OCI-LY3 (cell line): ENCODE measurements at regions not wholly inside any gene's neighbourhood (a gene's known extent, or its start where the extent isn't known, plus 50 kb on each side); places are given as distances from the start of the nearest gene placed in this dataset.
A peak's percentile ranks its signal among the peaks of the same experiment; 100 is the strongest.

Source experiments
- H2AFZ ChIP-seq: fragments of 200-600, 300-600 bp; shearing (Covaris generic); 2 replicates; pipeline ENCODE4 v1.6.0; 2014; ENCODE audit warnings: antibody characterized with exemption, low read depth, low read length
- H3K27ac ChIP-seq: fragments of 200-600, 300-600 bp; sonication (generic); 2 replicates; pipeline ENCODE4 v1.5.1; 2014; ENCODE audit warnings: mild to moderate bottlenecking, low read length, moderate library complexity, mixed read lengths
- H3K27me3 ChIP-seq: fragments of 200-600, 300-600 bp; sonication (generic); 2 replicates; pipeline ENCODE4 v1.6.1; 2014; ENCODE audit warnings: low read depth, low read length, mixed read lengths
- H3K36me3 ChIP-seq: fragments of 200-600, 300-600 bp; sonication (generic); replicated peaks from 2 replicates; pipeline ENCODE3; 2014; ENCODE audit warnings: low read depth, low read length, mixed read lengths
- H3K4me1 ChIP-seq: fragments of 300-600, 200-600 bp; sonication (generic); 2 replicates; pipeline ENCODE4 v1.6.1; 2014; ENCODE audit warnings: low read length, mixed read lengths
- H3K4me2 ChIP-seq: fragments of 200-600, 300-600 bp; sonication (generic); 2 replicates; pipeline ENCODE4 v1.6.1; 2014; ENCODE audit warnings: low read length, mixed read lengths
- H3K4me3 ChIP-seq: fragments of 300-600, 200-600 bp; sonication (generic); 2 replicates; pipeline ENCODE4 v1.5.1; 2014; ENCODE audit warnings: antibody characterized with exemption, mild to moderate bottlenecking, low read length, moderate library complexity
- H3K79me2 ChIP-seq: fragments of 300-600, 200-600 bp; shearing (Covaris generic); 2 replicates; pipeline ENCODE4 v1.6.1; 2014; ENCODE audit warnings: mild to moderate bottlenecking, low read length, mixed read lengths
- H3K9ac ChIP-seq: fragments of 300-600, 200-600 bp; shearing (Covaris generic); 2 replicates; pipeline ENCODE4 v1.6.0; 2014; ENCODE audit warnings: mild to moderate bottlenecking, low read length, moderate library complexity
- H3K9me3 ChIP-seq: fragments of 200-600, 300-600 bp; shearing (Covaris generic); 2 replicates; pipeline ENCODE4 v1.6.1; 2014; ENCODE audit warnings: low read length, mixed read lengths; ENCODE audit not compliant: insufficient read depth
- H4K20me1 ChIP-seq: fragments of 200-600, 300-600 bp; sonication (generic); 2 replicates; pipeline ENCODE4 v1.6.1; 2016; ENCODE audit warnings: low read length, mixed read lengths; ENCODE audit not compliant: insufficient read depth
- CTCF ChIP-seq: fragments of 200-600, 300-600 bp; sonication (generic); IDR thresholded peaks from 2 replicates; pipeline ENCODE4 v1.5.1; 2014; ENCODE audit warnings: antibody characterized with exemption, low read length, low read depth
- EZH2phosphoT487 ChIP-seq: fragments of 200-600 bp; shearing (Covaris generic); IDR thresholded peaks from 2 replicates; pipeline ENCODE4 v1.6.1; 2018; ENCODE audit warnings: antibody characterized with exemption, mixed run types, low read depth

- no peak for TF ChIP-seq CTCF
- no peak for TF ChIP-seq EZH2phosphoT487
- Histone ChIP-seq H3K4me3 (no peak overlapping the region), H3K4me1 (peaks cover 13% of the 10 kb centered on the region), H3K79me2 (no peaks in the 10 kb centered on the region), H3K9me3 (no peaks in the 10 kb centered on the region), H3K4me2 (no peak overlapping the region), H3K27me3 (no peaks in the 10 kb centered on the region), H4K20me1 (no peaks in the 10 kb centered on the region), H3K27ac (no peak overlapping the region), H3K9ac (no peak overlapping the region), H3K36me3 (no peaks in the 10 kb centered on the region), H2AFZ (0 out of 2 replicates have a peak overlapping the region, but pooled peaks have one; percentile 51)
Observed at GRCh38 chr18:41146301-41146700, 808.7 kb upstream of the PIK3C3 start.

DNA sequence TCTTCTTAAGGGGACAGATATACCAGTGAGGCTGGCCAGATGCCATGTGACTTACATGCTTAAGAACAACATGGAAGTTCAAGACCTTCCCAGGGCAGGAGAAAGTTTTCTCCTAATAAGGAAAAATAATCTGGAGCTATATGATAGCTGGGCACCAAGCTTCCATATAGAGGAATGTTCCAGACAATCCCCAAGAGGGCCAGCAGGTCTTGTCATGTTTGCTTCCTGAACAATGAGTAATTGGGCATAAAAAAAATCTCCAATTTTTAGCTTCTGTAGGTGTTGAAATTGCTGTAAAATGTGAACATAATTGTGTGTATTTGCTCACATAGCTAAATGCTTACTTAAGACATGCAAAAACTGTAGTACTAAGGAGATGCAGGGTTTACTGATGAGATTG is 809.5 kb upstream of the PIK3C3 start:
- H3K4me1 ChIP-seq, result peaks cover 9% of the 10 kb centered on the region
- H3K27me3 ChIP-seq, result no peaks in the 10 kb centered on the region
- H3K79me2 ChIP-seq, result no peaks in the 10 kb centered on the region
- H3K36me3 ChIP-seq, result no peaks in the 10 kb centered on the region
- H3K9me3 ChIP-seq, result no peaks in the 10 kb centered on the region
- no peak overlapping the region for H3K27ac ChIP-seq
- no peak overlapping the region for H3K4me3 ChIP-seq
- H3K9ac ChIP-seq, result no peak overlapping the region
- no peak overlapping the region for H2AFZ ChIP-seq
- no peak for TF ChIP-seq EZH2phosphoT487
- TF ChIP-seq CTCF, result no peak
- H3K4me2 ChIP-seq, result no peak overlapping the region
- no peaks in the 10 kb centered on the region for H4K20me1 ChIP-seq

GRCh38 chr18:41144441-41144840 is 810.6 kb upstream of the PIK3C3 start:
- Histone ChIP-seq H3K27me3 (no peaks in the 10 kb centered on the region), H3K4me1 (no peaks in the 10 kb centered on the region), H3K36me3 (no peaks in the 10 kb centered on the region), H3K27ac (no peak overlapping the region), H2AFZ (no peak overlapping the region), H3K4me3 (no peak overlapping the region), H3K79me2 (no peaks in the 10 kb centered on the region), H3K4me2 (no peak overlapping the region), H4K20me1 (no peaks in the 10 kb centered on the region), H3K9me3 (no peaks in the 10 kb centered on the region), H3K9ac (no peak overlapping the region)
- TF ChIP-seq EZH2phosphoT487 (no peak), CTCF (no peak)

- H3K27me3 ChIP-seq, result no peaks in the 10 kb centered on the region
- H4K20me1 ChIP-seq, result no peaks in the 10 kb centered on the region
- no peak overlapping the region for H2AFZ ChIP-seq
- H3K27ac ChIP-seq, result no peak overlapping the region
- H3K4me1 ChIP-seq, result no peaks in the 10 kb centered on the region
- no peak overlapping the region for H3K4me2 ChIP-seq
- H3K36me3 ChIP-seq, result no peaks in the 10 kb centered on the region
- H3K4me3 ChIP-seq, result no peak overlapping the region
- TF ChIP-seq CTCF (no peak), EZH2phosphoT487 (no peak)
- no peaks in the 10 kb centered on the region for H3K9me3 ChIP-seq
- no peak overlapping the region for H3K9ac ChIP-seq
- H3K79me2 ChIP-seq, result no peaks in the 10 kb centered on the region
Observed at GRCh38 chr18:41140506-41140905, 814.5 kb upstream of the PIK3C3 start.
